Peyer's patch (tissue), 4 donors: ENCODE measurements at regions not wholly inside any gene's neighbourhood (a gene's known extent, or its start where the extent isn't known, plus 50 kb on each side); places are given as distances from the start of the nearest gene placed in this dataset.

Source experiments
- POLR2A ChIP-seq, 2 donors: fragments of 450-650 bp; IDR thresholded peaks; one replicate each; pipeline ENCODE4 v1.5.1; 2017; ENCODE audit warnings: antibody characterized with exemption in 2 of 2, mild to moderate bottlenecking in 2 of 2, moderate library complexity in 2 of 2
- TF ChIP-seq, protein P1 (sequence below), 6 experiments: fragments of 450-650 bp in 4 of 6; fragments of 200-600 bp in 2 of 6; sonication (generic) in 1 of 6; IDR thresholded peaks; one replicate each; pipeline ENCODE4 v1.5.1; 2017 to 2019; ENCODE audit warnings: antibody characterized with exemption in 6 of 6, mild to moderate bottlenecking in 3 of 6, moderate library complexity in 1 of 6

DNA sequence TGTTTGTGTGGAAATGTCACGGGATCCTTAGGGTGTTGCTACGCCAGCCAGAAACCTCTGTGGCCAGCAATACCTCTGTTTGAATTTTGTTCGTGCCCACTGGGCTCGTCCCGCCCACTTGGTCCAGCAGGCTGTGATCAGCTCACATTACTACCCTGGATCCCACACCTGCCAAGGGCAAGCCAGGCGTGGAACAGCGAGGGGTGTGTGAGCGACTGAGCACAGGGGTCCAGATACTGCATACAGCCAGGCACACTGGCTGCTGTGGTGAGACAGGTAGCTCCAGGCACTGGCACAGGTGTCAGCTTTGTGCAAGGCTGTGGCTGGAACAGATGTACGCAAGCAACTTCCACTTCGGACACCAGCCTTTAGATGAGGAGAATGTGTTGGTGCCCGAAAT is 718.9 kb downstream of the EPHA7 start:
- TF ChIP-seq, protein P1, sequence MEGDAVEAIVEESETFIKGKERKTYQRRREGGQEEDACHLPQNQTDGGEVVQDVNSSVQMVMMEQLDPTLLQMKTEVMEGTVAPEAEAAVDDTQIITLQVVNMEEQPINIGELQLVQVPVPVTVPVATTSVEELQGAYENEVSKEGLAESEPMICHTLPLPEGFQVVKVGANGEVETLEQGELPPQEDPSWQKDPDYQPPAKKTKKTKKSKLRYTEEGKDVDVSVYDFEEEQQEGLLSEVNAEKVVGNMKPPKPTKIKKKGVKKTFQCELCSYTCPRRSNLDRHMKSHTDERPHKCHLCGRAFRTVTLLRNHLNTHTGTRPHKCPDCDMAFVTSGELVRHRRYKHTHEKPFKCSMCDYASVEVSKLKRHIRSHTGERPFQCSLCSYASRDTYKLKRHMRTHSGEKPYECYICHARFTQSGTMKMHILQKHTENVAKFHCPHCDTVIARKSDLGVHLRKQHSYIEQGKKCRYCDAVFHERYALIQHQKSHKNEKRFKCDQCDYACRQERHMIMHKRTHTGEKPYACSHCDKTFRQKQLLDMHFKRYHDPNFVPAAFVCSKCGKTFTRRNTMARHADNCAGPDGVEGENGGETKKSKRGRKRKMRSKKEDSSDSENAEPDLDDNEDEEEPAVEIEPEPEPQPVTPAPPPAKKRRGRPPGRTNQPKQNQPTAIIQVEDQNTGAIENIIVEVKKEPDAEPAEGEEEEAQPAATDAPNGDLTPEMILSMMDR (IDR thresholded peaks at IDR 0.05), result no peak
- no peak for TF ChIP-seq POLR2A (IDR thresholded peaks at IDR 0.05)
